Activated T-helper 1 cell treated with anti-CD3 and anti-CD28 coated beads, Interleukin-2, amount 50 U/mL, for 16 hours (primary cell): ENCODE measurements at regions not wholly inside any gene's neighbourhood (a gene's known extent, or its start where the extent isn't known, plus 50 kb on each side); places are given as distances from the start of the nearest gene placed in this dataset.
"Not testable (repeated sequence)": the region's sequence is repeated elsewhere in the genome, so short reads cannot be mapped to it uniquely, and the experiment has no call there.

Source experiments
- DNase-seq, 2 donors: peaks; one replicate each; pipeline ENCODE4 v3.0.0-alpha.2; 2020; ENCODE audit warnings: low read depth in 1 of 2, low spot score in 1 of 2

- DNase-seq = no peak
Measured at GRCh38 chr3:104437891-104438290, 928.8 kb upstream of the ALCAM start.

DNA sequence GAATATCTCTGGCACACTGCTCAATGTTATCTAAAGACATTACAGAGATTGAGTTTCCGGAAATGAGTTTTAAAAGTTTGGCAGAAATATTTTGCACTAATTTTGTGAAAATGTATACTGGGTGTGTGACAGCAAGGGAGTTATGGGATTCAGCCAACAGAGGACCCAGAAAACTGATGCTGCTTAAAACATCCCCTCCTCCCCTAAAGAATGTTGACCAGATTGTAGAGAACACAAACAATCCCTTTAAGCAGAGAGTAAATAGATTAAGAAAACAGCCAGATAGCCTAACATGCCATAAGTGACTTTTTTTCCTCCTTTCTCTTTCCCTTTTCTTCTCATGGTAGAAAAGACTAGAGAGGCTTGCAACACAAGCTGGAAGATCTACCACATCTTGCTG, 928.0 kb upstream of the ALCAM start:
- DNase-seq = no peak

DNA sequence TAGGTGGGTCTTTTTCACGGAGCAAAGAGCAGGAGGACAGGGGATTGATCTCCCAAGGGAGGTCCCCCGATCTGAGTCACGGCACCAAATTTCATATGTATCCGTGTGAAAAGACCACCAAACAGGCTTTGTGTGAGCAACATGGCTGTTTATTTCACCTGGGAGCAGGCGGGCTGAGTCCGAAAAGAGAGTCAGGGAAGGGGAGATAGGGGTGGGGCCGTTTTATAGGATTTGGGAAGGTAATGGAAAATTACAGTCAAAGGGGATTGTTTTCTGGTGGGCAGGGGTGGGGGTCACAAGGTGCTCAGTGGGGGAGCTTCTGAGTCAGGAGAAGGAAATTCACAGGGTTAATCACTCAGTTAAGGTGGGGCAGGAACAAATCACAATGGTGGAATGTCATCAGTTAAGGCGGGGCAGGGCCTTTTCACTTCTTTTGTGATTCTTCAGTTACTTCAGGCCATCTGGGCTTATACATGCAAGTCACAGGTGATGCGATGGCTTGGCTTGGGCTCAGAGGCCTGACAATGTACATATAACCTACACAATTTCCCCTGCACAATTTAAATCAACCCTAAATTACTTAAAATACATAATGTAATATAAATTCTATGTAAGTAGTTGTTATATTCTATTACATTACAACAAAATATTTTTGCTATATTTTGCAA, 921.3 kb upstream of the ALCAM start:
- not testable (repeated sequence) for DNase-seq

DNA sequence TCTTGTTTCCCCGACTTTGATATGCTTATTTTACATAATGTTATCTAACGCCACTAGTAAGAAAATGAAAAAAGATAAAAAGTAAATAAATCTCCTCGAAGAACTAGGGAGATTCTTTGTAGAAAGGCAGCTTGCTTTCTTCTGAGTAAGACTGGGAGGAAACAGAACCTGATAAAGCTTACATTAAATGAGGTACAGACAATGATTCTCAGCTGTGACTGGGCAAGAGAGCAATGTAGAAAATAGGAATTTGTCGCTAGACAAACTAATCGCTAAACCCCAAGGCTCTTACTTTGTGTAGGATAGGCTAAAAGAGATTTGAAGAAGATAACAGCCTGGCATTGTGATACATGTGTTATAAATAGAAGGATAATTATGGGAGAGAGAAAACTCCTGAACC, 919.0 kb upstream of the ALCAM start:
- DNase-seq = no peak

DNA sequence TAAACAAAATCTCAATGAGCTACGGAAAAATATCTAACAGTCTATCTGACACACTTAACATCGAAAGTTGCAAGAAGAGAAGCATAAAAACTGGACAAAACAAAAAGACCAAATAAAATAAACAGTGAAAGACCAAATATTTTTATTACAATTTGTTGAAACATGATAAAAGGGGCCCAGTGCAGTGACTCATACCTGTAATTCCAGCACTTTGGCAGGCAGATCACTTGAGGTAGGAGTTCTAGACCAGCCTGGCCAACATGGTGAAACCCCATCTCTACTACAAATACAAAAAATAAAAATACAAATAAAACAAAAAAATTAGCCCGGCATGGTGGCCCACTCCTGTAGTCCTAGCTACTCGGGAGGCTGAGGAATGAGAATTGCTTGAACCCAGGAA, 914.0 kb upstream of the ALCAM start:
- no peak for DNase-seq

GRCh38 chr3:104458657-104459056, 908.1 kb upstream of the ALCAM start:
- no peak for DNase-seq

GRCh38 chr3:104460477-104461406, 906.0 kb upstream of the ALCAM start:
- DNase-seq = no peak

DNA sequence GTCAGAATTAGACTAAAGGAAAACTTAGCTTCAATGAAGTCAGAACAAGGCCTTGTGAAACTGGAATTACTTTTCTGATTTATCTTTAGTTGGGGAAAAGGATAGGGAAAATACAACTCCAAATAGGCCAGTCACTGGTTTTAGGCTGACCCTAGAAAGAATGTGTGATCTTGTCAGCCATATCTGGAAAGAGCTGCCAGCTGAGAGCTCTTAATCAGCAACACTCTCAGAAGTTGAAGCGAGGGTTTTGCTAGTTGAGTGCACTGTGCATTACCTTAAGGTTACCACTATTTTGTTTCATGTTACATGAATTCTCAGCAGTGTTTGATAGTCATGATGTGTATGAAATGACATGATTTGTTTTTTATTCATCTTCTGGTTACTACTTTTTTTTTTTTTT, 905.3 kb upstream of the ALCAM start:
- no peak for DNase-seq

DNA sequence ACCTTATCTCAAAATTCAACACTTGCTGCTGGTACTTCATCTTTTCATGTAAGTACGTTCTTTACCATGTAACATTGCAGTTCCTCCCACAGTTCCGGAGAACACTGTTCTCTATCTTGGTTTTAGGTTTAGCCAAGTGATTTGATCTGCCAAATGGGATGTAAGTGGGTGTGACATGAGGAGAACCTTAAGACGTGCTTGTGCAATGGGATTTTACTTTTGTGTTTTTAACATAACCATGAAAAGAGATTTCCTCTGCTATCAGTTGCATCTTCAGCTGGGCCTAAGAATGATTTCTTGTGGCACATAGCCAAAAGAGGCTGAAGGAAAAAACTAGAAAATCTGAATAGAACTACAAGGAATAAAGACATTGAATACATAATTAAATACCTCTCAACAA, 894.5 kb upstream of the ALCAM start:
- no peak for DNase-seq

- no peak for DNase-seq
Measured at GRCh38 chr3:104474011-104474410, 892.7 kb upstream of the ALCAM start.

- DNase-seq = no peak
Measured at GRCh38 chr3:104503022-104503421, 863.7 kb upstream of the ALCAM start.

DNA sequence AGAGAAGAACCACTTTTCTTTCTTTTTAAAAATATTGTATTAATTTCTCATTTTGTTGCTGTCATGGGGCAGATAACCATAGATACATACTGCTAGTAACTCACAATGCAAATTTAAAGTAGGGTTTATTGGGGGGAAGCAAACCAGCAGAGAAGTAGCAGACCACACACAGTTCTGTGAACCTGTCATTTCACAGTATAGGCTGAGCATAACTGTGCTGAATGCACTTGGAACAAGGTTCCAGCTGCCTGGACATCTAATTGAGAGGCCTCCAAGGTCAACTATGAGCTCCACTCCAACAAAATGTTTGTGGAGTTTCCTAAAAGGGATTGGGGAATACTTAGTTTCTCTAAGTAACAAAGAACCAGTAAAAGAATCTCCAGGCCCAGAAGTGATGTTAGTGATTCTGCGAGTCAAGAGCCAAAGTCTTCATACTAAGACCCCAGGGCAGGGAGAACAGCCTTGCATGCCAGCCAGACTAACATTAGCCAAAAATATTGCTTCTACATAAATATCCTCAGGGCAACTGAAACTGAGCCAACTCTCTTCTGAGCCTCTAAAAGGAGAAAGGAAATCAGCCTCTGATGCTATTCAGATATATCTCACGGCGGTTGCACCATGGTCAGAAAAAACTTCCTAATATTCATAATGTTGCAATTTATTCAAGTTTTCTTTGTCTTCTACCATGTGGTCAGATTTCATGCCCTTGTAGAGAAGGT, 856.4 kb upstream of the ALCAM start:
- no peak for DNase-seq

GRCh38 chr3:104514371-104514770, 852.3 kb upstream of the ALCAM start:
- DNase-seq = no peak

DNA sequence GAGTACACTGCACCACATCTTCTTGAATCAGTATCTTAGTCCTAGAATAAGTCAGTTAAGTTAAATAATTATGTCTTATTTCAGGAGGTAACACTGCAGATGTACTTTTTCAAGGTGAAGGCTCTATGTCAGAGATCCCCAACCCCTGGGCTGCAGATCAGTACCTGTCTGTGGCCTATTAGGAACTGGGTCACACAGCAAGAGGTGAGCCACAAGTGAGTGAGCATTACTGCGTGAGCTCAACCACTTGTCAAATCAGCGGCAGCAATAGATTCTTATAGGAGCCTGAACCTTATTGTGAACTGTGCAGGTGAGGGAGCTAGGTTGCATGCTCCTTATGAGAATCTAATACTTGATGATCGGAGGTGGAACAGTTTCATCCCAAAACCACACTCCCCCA, 851.9 kb upstream of the ALCAM start:
- no peak for DNase-seq

- DNase-seq = no peak
Measured at GRCh38 chr3:104519068-104519467, 847.6 kb upstream of the ALCAM start.

DNA sequence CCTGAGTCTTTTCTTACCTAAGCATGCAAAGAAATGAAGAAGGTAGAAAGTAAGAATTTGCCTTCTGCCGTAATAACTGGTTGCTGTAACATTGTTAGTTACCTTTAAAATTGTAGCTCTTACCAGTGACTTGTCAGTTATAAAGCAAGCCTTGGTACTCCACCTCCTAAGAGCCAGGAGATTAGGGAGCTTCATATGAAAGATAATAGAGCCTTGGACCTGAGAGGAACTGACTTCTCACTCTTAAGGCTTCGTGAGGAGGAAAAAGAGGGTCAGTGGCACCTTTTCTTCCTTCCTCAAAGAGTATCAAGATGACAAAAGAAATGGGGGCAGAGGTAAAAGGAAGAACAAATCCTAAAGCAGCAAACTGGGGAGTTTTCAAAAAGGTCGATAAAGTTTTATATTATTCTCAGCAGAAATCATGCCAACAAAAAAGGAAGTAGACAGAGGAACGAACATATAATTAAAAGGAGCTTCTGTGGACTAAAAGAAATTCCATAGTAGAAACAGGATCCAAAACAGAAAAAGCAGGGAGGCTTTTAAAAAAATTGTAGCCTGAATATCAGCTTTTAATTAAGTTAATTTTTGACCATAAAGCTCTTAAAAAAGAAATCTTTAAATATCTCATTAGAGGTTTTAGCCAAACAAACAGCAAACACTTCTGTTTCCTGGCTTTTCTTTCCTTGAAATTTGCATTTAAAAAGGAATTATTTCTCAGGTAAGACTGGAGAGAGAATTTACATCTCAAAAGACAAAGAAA, 847.1 kb upstream of the ALCAM start:
- no peak for DNase-seq

DNA sequence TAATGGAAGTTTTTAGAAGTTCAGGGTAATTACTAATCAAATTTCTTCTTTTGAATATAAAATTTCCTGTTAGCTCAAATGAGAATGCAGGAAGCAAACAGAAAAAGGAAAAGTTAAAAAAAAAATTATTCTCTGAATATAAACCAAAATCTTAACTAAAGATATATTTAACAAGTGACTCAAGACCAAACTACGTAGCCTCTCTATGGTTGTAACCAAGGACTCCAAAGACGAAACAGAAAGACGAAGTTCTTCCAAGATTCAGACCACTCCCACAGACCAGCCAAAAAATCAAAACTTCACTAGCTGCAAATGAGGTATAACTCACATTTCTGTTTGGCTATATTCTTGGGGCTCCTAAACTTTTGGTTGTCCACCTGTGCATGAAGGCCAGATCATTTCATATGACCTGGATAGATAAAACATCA, 846.5 kb upstream of the ALCAM start:
- no peak for DNase-seq

DNA sequence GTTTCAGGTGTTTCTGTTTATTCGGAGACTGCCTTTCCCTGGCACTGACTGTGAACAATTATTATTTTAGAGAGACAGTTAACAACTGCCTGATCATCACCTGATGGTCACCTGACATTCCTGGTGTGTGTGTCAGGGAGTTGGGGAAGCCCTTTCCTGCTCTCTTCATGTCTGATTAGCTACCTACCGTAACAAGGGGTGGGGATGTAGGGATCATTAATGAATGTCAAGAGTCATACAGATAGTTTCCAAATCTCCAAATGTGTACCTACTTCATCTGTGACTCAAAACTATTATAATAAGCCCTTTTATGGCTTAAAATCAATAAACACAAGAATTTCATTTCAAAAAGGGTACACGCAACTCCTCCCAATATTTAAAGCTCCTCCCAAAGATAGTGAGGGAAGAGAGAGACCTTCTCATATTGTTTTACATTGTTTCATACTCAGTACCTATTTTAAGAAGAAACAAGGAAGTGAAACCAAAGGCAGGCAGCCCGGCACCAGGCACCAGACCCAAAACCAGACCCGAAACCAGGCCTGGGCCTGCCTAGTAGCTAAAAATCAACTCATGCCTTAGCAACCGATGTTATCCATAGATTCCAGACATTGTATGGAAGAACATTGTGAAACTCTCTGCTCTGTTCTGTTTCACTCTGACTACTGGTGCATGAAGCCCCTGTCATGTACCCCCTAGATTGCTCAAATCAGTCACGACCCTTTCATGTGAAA, 844.9 kb upstream of the ALCAM start:
- no peak for DNase-seq

DNA sequence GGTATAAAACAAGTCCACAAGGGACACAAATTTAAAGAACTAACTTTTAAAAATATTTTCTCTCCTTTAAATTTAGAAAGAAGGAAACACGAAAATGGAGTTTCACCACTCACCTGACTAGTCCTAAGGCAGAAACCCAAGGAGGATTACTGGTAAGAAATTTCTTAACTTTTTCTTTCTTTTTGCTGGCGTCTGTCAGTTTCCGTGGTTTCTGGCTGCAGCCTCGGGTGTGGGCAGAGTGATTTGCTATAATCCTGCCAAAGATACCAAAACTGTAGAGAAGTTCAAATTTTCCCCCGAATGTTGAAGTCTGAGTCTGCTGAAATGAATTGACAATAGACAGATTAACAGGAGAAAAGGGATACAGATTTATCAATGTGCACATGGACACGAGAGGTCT, 843.6 kb upstream of the ALCAM start:
- no peak for DNase-seq

DNA sequence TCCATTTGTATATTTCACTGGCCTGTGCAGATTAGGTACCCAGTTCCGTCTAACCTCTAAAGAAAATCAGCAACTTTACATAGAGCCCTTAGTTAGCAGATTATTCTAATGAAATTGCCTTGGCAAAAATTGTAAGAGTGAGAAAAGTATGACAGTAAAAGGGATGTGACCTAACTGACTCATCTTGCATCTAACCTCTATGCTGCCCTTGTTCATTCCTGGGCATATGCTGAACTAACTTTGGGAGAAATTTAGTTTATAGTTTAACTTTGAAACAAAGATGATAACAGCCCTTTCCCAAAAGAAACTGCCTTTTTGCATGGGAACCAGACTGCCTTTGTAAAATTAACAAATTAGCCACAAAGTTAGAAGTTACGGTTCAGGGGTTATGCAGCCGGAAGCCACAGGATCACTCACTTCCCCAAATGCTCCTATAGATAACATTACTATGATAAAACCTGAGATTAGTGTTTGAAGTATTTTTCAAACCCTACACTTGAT, 839.8 kb upstream of the ALCAM start:
- DNase-seq = no peak
